ENCODE measurements at regions not wholly inside any gene's neighbourhood (a gene's known extent, or its start where the extent isn't known, plus 50 kb on each side); places are given as distances from the start of the nearest gene placed in this dataset.

GRCh38 chr3:105254154-105254553 is 112.6 kb upstream of the ALCAM start:
- TF ChIP-seq, protein P1, sequence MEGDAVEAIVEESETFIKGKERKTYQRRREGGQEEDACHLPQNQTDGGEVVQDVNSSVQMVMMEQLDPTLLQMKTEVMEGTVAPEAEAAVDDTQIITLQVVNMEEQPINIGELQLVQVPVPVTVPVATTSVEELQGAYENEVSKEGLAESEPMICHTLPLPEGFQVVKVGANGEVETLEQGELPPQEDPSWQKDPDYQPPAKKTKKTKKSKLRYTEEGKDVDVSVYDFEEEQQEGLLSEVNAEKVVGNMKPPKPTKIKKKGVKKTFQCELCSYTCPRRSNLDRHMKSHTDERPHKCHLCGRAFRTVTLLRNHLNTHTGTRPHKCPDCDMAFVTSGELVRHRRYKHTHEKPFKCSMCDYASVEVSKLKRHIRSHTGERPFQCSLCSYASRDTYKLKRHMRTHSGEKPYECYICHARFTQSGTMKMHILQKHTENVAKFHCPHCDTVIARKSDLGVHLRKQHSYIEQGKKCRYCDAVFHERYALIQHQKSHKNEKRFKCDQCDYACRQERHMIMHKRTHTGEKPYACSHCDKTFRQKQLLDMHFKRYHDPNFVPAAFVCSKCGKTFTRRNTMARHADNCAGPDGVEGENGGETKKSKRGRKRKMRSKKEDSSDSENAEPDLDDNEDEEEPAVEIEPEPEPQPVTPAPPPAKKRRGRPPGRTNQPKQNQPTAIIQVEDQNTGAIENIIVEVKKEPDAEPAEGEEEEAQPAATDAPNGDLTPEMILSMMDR (IDR thresholded peaks at IDR 0.05): no peak
- TF ChIP-seq POLR2A (IDR thresholded peaks at IDR 0.05) (no peak), POLR2AphosphoS5 (IDR thresholded peaks at IDR 0.05) (no peak)

All from sigmoid colon (tissue), 4 donors.